Cerebellar cortex (tissue), 1 donor: ENCODE measurements at regions not wholly inside any gene's neighbourhood (a gene's known extent, or its start where the extent isn't known, plus 50 kb on each side); places are given as distances from the start of the nearest gene placed in this dataset.

Experiments
- DNase-seq: peaks from one replicate; pipeline ENCODE4 v3.0.0-alpha.2; 2015; ENCODE audit warnings: low spot score

DNA sequence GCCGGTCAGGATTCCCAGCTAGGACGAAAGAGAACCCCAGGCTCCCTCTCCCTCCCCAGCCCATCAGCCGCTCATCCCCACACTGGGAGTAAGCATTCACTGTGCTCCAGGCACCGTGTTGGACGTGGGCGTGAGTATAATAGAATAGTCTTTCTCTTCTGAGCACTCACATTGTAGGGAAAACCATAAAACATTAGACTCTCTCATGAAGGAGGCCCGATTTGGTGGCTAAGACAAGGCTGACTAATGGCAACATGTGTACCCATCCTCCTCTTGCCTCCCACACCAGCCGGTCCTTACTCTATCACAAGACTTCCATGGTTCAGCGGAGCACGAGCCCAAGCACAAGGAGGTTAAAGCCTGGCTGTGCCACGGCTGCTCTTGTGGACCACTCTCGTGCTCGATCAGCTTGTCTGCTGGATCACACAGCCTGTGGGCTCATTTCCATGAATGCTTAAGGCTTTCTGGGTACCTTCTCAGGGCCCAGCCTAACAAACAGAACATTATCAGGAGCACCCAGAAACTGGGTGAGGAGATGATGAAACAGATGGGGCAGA, 540.9 kb upstream of the RAB6C start:
- DNase-seq: no peak

DNA sequence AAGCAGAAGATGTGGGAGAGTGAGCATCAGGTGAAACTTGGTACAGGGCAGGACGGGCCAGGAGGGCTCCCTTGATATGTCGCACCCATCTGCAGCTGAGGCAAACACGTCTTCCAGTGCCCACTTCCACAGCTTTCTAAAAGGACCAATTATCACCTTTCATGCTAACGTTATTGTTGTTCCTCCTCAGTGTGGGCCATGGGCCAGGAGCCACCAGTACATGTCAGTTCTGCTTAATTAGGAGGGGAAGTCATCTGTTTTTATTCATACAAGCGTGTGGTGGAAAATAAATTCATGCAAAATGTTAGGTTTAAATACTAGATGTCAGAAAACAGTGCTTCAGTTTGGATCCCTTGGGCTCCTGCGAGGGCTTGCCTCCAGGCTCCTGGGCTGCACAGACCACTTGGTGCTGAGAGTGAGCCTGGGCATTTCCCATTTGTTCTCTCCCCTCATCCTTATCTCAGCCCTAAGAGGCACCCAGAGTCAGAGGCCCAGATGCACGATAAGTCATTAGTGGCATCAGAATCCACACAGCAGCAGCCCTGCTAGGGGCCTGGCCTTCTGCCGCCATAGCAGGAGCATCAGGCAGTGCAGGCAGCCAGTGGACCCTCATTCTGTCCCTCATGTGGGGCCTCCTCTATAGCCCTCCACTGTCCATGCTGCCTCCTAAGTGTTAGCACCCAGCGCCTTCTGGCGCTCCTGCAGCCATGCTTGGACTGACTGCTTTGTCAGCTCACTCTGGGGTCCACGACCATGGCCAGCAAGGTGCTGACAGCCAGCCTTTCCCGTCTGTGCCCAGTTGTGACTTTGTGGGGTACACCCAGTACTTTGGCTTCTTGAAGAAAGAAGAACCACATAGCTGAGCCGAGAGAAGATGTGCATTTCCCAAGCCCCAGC, 539.8 kb upstream of the RAB6C start:
- no peak for DNase-seq

DNA sequence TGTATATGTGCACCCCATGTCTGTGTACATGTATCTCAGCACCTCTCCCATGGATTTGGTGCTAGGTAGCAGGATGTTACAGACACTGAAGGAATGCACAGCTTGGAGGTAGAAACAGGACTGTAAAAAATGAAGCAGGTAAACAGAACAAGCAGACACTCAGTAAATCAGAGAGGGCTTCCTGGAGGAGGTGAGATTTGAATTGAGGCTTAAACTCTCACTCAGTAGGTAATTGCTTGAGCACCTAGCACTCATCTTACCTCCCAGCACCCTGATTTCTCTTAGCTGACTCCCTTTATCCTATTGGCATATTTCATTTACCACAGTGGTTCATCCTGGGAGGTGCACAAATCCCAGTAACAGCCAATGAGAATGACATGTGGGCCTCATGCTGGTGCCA, 537.9 kb upstream of the RAB6C start:
- DNase-seq: no peak

DNA sequence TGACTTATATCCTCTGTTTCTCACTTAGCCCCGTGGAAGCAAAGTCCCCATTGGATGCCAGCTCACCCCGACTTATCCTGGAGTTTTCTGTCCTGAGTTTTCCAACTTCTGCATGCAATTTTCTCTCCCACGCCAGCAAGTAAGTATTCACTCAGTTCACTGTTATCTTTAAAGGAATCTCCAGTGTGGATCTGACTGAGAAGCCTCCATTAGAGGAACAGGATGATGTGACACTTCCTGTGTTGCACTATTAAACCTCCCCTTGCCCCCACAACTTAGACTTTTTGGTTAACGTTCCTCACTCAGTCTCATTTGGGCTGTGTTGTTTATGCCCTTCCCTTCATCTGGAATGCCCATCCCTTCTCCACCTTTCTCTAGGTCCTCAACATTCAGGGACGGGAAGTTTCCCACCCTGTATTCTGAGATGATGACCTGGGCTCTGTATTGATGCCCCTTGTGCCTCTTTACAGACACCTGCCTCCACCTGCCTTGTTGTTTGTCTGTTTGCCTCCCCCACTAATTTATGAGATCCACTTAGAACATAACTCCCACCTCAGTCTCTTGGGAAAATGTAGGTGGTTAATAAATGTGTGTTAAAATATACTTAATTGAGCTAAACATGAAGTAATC, 536.1 kb upstream of the RAB6C start:
- DNase-seq: no peak

DNA sequence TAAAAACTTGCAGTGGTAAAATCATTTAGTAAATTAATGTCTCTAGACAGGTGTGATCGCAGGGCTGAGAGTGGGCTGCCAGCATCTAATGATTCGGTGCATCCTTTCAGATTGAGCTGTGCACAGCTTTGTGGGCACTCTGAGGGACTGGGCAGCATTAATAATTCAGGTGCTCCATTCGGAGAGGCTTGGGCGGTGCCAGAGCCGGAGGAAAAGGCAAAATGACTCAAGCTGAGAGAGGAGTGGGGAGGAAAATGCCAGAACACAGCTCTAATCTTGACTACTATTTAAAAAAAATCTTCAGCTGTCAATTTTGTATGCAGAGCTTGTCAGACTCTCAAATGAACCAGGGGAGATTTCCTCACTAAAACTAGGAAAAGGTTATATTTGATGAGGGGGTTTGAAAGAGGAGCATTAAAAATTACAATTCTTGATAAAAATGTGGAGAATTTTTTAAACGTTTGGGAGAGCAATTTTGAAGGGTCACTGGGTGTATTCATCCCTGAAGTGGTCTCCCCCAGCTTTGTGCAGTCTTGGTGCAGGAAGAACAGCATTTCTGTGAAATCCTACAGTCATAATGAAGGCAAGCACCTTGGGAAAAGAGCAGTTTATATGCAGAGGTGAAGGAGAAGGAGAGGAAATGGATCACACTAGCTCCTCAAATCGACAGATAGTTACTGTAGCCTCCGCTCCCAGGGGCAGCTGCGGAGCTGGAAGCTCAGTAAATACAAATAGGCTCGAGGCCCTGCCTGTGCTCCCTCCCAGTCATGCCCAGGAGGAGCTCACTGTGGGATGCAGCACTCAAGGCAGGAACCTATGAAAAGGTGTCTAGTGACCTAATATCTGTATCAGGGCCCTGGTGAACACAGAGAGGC, 535.4 kb upstream of the RAB6C start:
- DNase-seq: no peak

DNA sequence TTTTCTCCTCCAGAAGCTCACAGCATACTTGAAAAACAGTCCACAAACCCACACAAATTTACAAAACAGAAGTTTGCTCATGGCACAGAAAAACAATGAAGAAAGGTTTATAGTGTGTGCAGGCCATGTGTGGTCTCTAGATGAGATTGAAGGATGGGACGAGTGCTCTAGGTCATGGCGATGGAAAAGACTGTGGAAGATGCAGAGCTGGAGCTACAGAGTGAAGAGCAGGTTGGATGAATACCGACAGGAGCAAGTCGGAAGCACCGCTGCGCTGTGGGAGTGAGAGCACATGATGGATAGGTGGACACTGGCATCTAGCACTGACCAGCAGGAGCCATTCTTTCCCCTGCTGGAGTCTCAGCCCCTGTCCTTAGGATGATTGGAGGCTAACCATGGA, 534.7 kb upstream of the RAB6C start:
- no peak for DNase-seq

DNA sequence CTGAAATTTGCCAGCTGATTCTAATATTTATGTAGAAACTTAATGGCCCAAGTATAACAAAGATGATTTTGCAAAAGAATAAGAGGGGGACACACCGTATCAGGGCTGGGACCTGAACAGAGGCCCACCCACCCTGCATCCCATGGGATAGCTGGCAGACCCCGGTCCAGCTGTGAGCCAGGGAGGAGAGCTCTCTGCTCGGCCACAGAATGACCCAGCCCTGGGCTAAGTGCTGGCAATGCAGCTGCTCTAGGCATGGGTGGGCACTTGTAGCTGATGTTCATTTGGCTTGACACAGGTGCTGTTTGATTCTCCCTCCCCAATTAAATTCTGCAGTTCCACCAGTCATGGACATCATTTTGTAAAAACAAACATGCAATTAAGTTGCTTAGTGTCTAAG, 522.8 kb upstream of the RAB6C start:
- DNase-seq: no peak

DNA sequence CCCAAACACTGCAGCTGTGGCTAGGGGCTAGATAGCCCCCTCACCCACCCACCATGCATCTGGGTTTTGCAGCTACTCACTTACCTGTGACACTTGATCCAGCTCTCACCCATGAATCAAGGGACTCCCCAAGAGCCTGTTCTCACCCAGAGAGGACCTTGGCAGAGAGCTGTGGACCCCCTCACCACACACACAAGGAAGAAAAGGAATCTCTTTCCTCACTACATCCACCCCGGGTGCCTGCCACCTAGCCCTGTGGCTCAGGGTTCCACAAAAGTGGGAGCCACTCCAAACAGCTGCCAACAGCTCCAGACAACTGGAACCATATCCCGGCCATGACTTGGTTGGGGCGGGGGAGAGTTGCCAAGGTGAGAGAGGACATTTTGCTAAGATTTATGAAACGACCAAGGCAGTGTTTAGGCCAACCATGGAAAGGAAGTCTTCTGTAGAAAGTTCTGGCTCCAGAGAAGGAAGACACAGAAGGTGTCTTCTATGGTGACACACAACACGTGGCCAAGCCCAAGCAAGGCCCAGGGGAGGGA, 522.1 kb upstream of the RAB6C start:
- no peak for DNase-seq

DNA sequence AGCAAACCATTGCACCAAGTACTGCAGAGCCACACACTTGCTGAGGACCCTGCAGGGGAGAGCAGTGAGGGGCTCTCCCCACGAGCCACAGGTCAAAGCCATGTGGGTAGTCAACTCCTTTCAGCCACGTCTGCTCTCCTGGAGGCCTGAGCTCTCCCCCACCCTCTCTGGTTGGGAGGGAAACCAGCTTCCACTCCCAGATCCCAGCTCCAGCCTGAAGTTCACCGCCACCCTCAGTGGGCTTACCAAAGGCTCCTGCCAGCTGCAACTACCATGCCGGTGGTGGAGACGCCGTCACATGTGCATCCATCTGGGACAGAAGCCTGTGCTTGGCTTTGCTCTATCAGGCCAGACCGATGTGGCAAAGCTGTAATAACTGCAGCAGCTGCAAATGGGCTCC, 521.5 kb upstream of the RAB6C start:
- DNase-seq: no peak

DNA sequence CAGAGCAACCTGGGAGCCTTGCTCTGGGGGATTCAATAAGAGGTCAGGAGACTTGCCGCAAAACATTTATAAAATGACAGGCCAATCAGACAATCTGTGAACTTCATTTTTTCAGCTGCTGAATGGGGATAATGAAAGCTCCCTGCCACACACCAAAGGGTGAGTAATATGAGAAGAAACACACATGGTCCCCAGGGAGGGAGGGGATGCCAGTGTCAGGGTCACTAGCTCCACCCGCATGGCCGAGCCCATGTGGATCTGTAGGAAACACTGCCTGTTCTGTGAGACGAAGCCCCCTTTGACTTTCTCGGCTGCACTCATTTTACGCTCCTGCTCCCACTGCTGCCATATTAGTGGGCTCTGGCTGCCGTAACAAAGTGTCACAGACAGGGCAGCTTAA, 521.0 kb upstream of the RAB6C start:
- no peak for DNase-seq

DNA sequence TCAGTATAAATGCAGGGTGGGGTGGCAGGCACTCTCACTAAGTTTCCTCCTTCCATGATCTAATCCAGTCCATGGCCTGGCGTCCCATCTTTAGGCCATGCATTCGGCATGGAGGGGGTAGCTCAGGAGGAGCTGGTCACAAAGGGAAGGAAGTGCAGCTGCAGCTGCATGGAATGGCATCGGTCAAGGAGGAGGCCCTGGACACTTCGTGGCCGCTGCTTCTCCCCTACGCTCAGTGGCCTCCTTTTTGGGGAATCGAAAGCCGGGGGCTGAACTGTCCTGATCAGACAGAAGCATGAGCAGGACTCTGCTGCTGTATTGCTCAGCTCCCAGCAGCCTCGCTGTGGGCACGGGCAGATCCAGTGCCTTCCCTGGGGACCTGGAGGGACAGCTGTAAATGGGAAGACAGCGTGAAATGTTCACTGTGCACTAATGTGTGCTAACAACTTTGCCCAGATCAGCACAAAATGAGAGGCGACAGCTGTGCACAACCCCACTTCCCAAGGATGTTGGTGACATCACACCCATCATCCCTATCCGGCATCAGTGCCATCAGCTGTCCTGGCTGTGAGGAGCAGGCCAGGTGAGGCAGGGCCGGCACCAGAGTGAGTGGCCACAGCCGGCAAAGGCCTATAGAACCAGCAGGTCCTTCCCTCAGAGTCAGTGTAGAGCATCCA, 520.1 kb upstream of the RAB6C start:
- no peak for DNase-seq

DNA sequence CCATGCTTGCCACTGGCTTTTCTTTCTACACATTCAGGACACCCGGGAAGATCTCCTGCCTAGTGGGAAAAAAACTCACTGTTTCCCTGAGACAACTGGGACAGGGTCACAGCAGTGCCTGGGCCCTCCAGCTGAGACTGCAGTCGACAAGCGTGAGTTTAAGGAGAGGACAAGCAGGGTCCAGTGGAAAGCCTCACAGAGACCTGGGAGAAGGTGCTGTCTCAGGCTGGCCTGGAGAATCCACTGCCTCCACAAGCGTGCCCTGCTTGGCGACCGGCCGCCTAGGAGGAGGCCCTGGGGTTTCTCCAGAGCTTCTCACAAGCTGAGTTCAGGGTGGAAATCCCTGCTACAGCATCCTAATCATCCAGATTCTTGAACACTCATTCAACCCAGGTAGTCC, 519.6 kb upstream of the RAB6C start:
- DNase-seq: no peak

DNA sequence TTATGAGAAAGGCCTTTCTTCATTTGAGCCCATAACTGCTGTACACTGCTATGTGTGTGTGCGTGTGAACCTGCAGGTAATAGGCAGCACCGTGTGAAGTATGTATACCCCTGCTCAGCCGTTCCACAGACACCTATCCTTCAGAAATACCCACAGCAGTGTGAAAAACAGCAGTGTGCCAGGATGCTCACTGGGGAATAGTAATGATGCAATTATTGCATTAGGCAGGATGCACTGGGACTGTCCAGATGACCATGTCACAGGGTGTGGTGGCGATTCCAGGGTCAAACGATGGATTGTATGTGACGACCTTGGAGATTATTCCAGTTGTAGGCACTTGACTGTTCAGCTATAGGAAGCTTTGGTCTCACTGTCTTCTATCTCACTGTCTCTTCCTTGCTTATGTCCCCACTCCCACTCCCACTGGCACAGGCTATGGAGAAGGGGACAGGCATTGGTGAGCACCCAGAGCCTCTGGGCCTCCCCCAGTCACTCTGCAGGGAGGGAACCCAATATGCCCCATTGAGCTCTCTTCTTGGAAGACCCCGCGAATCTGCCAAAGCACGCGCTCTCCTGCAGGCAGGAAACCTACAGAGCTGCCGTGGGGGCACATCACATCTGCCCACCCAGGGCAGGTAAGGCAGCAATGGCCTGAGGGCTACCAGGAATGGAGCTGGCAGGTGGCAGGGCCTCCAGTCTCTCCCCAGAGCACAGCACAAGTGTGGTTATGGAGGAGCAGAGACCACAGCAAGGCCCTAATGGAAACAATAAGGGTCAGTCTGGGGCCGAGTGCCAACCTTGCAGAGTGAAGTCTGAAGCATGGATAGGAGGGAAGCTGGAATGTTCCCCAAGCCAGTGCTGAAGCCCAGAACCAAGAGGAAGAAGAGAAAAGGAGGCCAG, 518.9 kb upstream of the RAB6C start:
- DNase-seq: no peak

DNA sequence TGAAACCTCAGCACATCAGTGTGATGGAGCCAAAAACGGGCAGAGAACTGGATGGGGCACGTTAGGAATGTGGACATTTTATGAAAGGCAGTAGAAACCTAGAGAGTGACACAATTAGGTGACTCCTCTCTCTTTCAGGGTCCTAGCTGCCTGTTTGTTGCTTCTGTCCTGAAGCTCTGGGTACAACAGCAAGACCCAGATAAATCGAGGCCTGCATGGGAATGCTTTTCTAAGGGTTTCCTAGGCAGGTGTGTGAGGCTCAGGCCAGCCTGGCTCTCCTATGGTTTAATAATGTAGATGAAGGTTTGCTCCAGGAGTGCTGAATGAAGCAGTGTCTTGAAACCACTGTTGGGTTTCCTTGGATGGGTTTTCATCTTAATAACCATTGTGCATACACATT, 517.1 kb upstream of the RAB6C start:
- DNase-seq: no peak

DNA sequence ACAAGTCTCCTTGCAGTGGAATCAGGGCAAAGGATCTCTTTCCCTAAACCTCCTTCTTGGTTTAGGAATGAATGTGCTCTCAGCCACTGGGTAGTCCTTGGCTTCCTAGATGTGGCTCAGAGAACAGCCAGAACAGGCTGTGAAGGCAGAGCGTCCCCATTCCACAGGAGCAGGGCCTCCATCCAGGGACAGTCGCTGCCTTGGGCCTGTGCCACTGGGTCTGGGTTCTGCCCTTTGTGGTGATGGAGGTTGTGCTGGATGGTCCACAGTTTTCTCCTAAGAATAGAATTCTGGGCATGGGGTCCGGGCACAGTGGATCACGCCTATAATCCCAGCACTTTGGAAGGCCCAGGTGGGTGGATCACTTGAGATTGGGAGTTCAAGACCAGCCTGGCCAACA, 516.5 kb upstream of the RAB6C start:
- DNase-seq: no peak

DNA sequence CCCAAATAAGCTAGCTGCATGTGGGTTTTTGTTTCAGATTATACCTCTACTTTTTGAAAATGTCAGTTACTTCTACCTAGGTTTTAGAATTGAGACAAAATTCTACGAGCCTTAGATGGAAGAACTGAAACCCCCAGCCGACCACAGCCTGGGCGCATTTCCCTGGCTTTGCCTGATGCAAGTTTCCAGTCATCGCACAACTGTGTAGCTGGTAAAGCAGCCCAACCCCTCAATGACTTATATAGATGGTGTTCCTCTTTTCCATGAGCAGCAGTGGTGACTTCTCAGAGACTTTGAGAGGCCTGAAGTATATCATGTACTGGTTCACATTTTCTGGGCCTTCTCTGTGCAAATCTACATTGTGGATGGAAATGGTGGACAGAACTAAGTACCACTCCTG, 515.4 kb upstream of the RAB6C start:
- DNase-seq: no peak

DNA sequence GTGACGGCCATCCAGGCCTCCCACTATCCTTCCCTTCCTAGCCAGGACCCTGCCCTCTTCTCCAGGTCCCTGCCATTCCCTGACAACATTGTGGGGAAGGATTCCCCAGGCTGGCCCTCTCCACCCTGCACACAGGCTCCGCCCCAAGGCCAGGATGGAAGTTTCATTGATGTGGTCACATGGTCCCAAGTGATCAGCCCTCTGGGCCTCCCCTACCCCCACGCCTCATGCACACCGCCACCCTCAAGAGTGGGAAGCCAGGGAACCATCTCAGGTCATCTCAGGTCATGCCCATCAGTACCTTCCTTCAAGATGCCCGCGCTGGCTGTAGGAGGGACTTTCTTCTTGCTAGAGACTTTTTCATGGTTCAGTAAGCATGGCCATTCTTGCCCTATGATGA, 514.8 kb upstream of the RAB6C start:
- no peak for DNase-seq

DNA sequence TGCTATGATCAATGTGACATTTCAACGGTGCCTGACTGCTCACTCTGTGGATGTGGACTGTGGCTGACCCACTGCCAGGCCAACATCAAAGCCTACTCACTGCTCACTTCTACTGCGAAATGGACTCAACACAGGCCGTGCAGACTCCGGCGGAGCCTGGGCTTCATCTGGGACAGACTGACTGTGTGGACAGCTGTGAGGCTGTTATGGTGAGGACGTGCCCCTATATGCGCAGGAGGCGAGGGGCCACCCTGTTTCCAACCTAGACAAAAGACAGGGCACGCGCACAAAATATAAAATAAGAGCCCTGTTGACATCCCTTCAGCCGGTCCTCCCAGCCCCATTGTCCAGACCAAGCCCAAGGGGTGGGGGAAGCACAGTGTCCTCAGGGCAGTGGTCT, 514.4 kb upstream of the RAB6C start:
- DNase-seq: no peak

DNA sequence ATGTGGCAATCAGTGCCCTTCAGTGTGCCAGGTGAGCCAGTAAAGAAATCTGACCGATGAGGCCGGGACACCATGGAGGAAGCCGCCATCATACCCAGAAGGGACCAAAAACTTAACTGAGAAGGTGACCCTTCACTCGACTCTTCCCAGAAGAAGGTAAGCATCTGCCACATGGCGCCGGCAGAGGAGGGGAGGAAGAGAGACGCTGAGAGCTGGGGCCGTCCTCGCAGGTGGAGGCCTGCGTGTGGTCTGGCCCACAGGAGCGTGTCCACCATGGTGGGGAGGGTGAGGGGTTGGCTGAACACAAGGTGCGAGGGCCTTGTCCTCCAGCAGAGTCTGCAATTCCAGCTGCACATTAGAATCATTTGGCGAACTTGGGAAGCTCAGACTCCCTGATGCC, 513.1 kb upstream of the RAB6C start:
- no peak for DNase-seq

DNA sequence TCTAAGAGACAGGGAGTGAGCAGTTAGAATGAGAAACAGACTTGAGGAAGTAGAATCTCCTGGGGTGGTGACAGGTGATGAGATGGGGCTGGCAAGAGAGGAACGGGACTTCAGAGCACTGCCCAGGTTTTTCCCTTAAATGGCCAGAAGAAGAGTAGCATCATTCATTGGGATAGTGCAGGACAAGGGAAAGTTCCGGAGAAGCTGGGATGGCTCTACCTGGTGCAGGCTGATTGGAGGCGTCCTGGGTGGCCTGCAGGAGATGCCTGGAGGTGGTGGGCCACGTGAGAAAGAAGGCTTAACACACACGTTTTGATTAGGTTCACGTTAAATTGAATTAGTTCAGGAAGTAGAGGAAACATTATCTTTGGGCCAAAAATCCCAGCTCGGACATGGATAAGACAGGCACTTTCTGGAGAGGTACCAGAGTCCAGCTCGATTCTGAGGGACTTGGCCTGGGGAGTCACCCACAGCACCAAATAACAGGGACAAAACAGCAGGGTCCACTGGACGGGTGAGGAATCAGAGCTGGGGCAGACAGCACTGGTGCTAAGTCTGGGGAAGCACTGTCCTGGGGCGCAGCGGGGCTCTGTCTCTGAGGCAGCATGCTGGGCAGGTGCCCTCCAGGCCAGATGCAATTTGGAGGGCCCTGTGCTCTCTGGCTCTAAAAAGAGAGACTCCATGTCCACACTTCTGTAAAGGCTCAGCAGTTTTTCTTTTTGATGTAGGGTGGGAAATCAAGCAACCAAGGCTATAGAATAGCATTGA, 512.3 kb upstream of the RAB6C start:
- no peak for DNase-seq
